Erythroblast (primary cell): ENCODE measurements at regions not wholly inside any gene's neighbourhood (a gene's known extent, or its start where the extent isn't known, plus 50 kb on each side); places are given as distances from the start of the nearest gene placed in this dataset.

Source experiments
- GATA1 ChIP-seq: IDR thresholded peaks from 2 replicates; pipeline ENCODE4 v1.6.1; 2011; ENCODE audit warnings: low read depth, mild to moderate bottlenecking, control low read depth, low read length, moderate library complexity
- POLR2A ChIP-seq: IDR thresholded peaks from 2 replicates; pipeline ENCODE4 v1.6.1; 2011; ENCODE audit warnings: mild to moderate bottlenecking, low read length

- TF ChIP-seq POLR2A (no peak), GATA1 (no peak)
Observed at GRCh38 chr6:86154852-86155251, 512.2 kb upstream of the SYNCRIP start.
